Epithelial cell of esophagus (primary cell): ENCODE measurements at regions not wholly inside any gene's neighbourhood (a gene's known extent, or its start where the extent isn't known, plus 50 kb on each side); places are given as distances from the start of the nearest gene placed in this dataset.
"Not testable (repeated sequence)": the region's sequence is repeated elsewhere in the genome, so short reads cannot be mapped to it uniquely, and the experiment has no call there.

ENCODE experiments used
- DNase-seq: peaks from one replicate; pipeline ENCODE4 v3.0.0; 2010; ENCODE audit warnings: low read depth
- H3K4me3 ChIP-seq: 2 replicates; pipeline ENCODE4 v1.5.1; 2011; ENCODE audit warnings: mild to moderate bottlenecking, low read length, control low read depth
- CTCF ChIP-seq: IDR thresholded peaks from 2 replicates; pipeline ENCODE4 v1.5.1; 2011; ENCODE audit warnings: low read depth, mild to moderate bottlenecking, low read length, control low read depth, inconsistent platforms; ENCODE audit not compliant: insufficient read depth; ENCODE audit errors: missing control alignments

GRCh38 chr15:28459279-28459678 is 73.5 kb downstream of the GOLGA8G start:
- H3K4me3 ChIP-seq: no peak overlapping the region
- DNase-seq: no peak
- no peak for TF ChIP-seq CTCF

DNA sequence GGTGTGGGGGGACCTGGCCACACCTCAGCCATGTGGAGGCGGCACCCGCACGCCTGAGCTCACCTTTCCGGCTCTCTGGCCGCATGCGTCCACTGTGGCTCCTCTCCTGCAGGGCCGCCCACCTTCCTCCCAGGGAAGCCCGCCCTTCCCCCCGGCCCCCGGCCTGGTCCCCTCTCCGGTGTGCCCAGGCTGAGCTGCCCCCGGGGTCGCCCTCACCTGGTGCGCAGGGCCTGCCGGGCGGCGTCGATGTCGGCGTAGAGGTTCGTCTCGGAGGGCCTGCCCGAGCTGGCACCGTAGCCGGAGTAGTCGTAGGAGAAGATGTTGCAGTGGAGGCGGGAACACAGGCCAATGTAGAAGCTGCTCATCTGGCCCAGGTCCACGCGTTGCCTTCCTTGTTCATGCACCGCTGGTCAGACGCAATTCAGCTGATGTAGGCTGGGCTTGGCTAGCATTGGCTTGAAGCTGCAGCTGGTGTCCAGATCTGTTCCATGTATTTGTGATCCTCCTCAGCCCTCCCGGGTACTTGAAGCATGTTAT is 75.3 kb downstream of the GOLGA8G start:
- DNase-seq: peak; percentile 0

GRCh38 chr15:28456476-28457395 is 76.0 kb downstream of the GOLGA8G start:
- TF ChIP-seq CTCF: no peak
- DNase-seq: no peak
- no peak overlapping the region for H3K4me3 ChIP-seq

More for the DNA sequence above, 75.3 kb downstream of the GOLGA8G start:
- H3K4me3 ChIP-seq: not testable (repeated sequence)

GRCh38 chr15:28455537-28456475 is 77.0 kb downstream of the GOLGA8G start:
- H3K4me3 ChIP-seq, DNase-seq: not testable (repeated sequence)

GRCh38 chr15:28454751-28455220 is 76.3 kb downstream of the GOLGA8F start:
- DNase-seq: peak; percentile 3
- H3K4me3 ChIP-seq: not testable (repeated sequence)
